ENCODE measurements at regions not wholly inside any gene's neighbourhood (a gene's known extent, or its start where the extent isn't known, plus 50 kb on each side); places are given as distances from the start of the nearest gene placed in this dataset.

DNA sequence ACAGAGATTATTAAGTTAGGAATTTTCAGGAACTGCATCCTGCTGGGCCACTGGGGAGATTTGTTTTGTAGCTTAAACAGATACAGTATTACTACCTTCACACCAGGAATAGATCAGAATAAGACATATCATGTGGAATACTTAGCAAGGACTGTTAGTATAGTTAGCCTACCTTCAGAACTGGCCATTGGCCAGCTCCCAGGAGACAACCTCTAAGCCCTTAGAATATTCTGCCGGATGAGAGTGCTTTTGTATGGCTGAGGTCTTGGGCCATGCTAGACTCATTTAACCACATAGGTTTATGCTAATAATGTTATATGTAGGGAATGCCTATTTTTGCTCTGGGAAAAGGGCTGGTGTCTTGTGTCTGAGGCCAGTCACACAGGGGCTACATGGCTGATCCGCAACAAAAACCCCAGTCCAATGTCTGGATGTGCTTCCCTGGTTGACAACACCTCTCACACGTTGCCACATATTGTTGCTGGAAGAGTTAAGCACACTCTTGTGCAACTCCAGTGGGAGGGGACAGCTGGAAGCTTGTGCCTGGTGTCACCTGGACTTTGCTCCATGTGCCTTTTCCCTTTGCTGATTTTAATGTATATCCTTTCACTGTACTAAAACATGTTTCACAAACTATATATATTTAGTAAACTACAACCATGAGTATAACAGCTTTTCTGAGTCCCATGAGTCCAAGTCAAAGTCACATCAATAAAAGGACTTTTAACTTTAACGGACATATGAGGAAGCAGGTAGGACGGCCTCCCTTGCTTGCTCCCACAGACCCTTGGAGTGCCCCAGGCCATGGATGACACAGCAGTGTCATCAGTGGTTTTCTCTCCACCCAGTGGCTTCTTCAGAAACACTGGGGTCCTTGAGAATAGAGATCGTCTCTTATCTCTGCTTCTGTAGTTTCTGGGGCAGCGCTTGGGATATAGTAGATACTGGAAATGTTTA is 118.0 kb upstream of the C3orf80 start:
- H3K36me3 Mint-ChIP-seq (ENCODE audit: low read depth), result no peaks in the 10 kb centered on the region
- H3K27me3 Mint-ChIP-seq, result peaks cover 10% of the 10 kb centered on the region
- H3K9me3 Mint-ChIP-seq, result no peaks in the 10 kb centered on the region
- H3K4me3 Mint-ChIP-seq, result no peak overlapping the region
- H3K4me1 Mint-ChIP-seq (ENCODE audit: low read depth), result no peaks in the 10 kb centered on the region
- H3K27ac Mint-ChIP-seq, result no peak overlapping the region

DNA sequence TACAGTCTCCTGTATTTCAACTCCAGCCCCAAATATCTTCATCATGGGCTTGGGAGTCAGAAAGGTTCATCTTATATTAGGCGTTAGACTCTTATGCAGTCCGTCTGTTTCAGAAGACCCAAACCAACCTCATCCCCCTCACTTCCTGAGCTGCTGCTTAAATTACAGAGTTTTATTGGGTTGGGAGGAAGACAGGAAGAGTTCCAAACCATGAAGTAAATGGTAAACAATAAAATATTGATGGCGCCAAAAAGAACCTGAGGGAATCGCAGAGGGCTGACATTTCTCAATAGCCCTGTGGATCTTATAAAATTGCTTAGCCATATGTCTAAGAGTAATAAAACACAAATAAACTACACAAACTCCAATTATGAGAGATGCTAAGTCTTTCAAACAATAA is 116.9 kb upstream of the C3orf80 start:
- H3K9me3 Mint-ChIP-seq, result no peaks in the 10 kb centered on the region
- no peak overlapping the region for H3K27ac Mint-ChIP-seq
- H3K4me3 Mint-ChIP-seq, result no peak overlapping the region
- peaks cover 19% of the 10 kb centered on the region for H3K27me3 Mint-ChIP-seq
- no peaks in the 10 kb centered on the region for H3K36me3 Mint-ChIP-seq (ENCODE audit: low read depth)
- no peaks in the 10 kb centered on the region for H3K4me1 Mint-ChIP-seq (ENCODE audit: low read depth)

DNA sequence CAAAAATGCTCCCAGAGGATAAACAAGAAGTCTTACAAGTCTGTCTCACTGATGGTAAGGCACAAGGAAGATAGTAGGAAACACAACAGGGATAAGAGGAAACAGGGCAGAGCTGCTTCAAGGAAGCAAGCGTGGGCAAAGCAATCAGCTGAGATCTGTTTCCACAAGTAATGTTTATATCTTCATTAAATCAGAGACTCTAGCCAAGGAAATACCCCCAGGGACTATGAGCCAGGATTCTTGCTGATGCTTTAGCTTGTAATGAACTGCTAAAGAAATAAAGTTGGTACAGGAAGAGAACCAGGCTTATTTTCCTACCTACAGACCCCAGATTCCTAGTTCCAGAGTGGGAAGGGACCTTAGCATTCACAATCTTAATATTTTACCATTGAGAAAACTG is 112.7 kb upstream of the C3orf80 start:
- H3K4me3 Mint-ChIP-seq, result no peak overlapping the region
- no peaks in the 10 kb centered on the region for H3K4me1 Mint-ChIP-seq (ENCODE audit: low read depth)
- H3K36me3 Mint-ChIP-seq (ENCODE audit: low read depth), result no peaks in the 10 kb centered on the region
- no peaks in the 10 kb centered on the region for H3K9me3 Mint-ChIP-seq
- H3K27ac Mint-ChIP-seq, result no peak overlapping the region
- peaks cover 30% of the 10 kb centered on the region for H3K27me3 Mint-ChIP-seq

DNA sequence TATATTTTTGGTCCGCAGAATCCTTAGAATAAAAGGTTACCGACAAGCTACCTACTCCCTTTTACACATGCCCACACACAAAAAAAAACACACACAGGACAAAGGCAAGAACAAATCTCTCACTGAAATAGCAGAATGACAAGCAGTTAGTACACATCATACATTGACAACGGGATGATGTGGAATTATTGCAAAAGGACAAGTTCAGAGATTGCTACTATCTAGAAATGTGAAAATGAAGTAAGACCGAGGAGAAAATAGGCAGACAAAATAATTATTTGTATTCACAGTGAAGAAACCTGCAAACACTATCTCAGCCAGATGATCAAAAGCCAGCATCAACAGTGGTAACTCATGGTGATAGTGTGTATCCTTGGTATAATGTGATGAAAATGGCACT is 112.2 kb upstream of the C3orf80 start:
- H3K4me3 Mint-ChIP-seq, result no peak overlapping the region
- peaks cover 35% of the 10 kb centered on the region for H3K27me3 Mint-ChIP-seq
- H3K4me1 Mint-ChIP-seq (ENCODE audit: low read depth), result no peaks in the 10 kb centered on the region
- H3K27ac Mint-ChIP-seq, result no peak overlapping the region
- H3K9me3 Mint-ChIP-seq, result no peaks in the 10 kb centered on the region
- H3K36me3 Mint-ChIP-seq (ENCODE audit: low read depth), result no peaks in the 10 kb centered on the region

DNA sequence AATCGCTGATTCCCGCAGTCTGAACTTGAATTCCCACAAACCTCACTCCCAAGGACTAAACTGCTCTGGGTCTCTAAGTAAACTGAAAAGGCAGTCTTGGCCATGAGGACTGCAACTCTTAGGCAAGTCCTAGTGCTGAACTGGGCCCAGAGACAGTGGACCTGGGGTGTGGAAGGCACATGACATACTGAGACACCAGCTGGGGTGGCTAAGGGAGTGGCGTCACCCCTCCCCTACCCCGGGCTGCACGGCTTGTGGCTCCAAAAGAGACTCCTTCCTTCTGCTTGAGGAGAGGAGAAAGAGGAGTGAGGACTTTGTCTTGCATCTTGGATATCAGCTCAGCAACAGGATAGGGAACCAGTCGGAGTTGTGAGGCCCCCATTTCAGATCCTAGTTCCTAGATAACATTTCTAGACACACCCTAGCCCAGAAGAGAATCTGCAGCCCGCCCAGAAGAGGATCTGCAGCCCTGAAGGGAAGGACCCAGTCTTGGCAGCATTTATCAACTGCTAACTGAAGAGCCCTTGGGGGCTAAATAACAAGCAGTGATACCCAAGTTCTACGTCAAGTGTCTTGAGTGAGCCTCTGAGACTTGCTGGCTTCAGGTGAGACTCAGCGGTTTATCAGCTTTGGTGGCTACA is 110.7 kb upstream of the C3orf80 start:
- Mint-ChIP-seq H3K27me3 (peaks cover 35% of the 10 kb centered on the region), H3K36me3 (ENCODE audit: low read depth) (no peaks in the 10 kb centered on the region), H3K27ac (no peak overlapping the region), H3K9me3 (no peaks in the 10 kb centered on the region), H3K4me1 (ENCODE audit: low read depth) (no peaks in the 10 kb centered on the region), H3K4me3 (no peak overlapping the region)

DNA sequence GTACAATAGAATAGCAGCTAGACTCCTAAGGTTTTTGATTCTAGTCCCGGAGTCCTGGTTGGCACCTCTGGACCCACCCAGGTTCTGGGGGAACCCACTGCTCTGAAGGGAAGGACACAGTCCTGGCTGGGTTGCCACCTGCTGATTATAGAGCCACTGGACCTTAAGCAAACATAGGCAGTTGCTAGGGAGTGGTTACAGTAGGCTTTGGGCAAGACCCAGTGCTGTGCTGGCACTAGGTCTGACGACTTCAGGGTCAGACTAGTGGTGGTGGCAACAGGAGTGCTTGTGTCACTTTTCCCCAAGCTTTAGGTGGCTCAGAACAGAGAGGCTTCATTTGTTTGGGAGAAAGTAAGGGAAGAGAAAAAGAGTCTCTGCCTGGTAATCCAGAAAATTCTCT is 109.8 kb upstream of the C3orf80 start:
- H3K4me1 Mint-ChIP-seq (ENCODE audit: low read depth), result no peaks in the 10 kb centered on the region
- no peak overlapping the region for H3K27ac Mint-ChIP-seq

DNA sequence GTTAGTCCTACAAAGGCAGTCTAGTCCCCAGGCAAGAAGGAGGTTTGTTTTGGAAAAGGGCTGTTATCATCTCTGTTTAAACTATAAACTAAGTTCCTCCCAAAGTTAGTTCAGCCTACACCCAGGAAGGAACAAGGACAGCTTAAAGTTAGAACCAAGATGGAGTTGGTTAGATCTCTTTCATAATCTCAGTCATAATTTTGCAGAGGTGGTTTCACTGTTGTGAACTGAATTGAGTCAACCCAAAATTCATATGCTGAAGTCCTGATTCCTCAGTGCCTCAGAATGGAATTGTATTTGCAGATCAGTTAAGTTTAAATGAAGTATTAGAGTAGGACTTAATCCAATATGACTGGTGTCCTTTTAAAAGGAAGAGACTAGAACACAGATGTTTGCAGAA is 101.0 kb upstream of the C3orf80 start:
- Mint-ChIP-seq H3K4me3 (no peak overlapping the region), H3K27ac (no peak overlapping the region), H3K9me3 (no peaks in the 10 kb centered on the region), H3K4me1 (ENCODE audit: low read depth) (no peaks in the 10 kb centered on the region), H3K27me3 (peaks cover 12% of the 10 kb centered on the region), H3K36me3 (ENCODE audit: low read depth) (no peaks in the 10 kb centered on the region)

More for the DNA sequence above, 109.8 kb upstream of the C3orf80 start:
- H3K36me3 Mint-ChIP-seq (ENCODE audit: low read depth), result no peaks in the 10 kb centered on the region
- H3K27me3 Mint-ChIP-seq, result peaks cover 35% of the 10 kb centered on the region
- no peaks in the 10 kb centered on the region for H3K9me3 Mint-ChIP-seq
- H3K4me3 Mint-ChIP-seq, result no peak overlapping the region

DNA sequence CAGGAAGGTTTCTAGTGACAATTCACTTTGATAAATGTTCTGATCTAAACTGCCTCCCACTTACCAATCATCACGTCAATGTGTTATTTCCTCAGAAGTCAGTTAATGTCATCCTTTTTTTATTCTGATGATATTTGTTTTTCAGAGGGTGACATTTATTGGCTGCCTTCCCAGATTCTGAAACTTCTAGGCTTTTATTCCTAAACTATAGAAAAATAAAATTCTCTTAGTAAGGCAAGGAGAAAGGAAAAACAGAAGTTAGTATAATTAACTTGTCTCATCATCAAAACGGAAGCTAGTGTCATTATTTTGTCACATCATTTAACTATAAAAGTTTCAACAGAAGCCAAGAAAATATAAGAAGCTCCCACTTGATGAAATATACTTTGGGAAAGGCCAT is 100.0 kb upstream of the C3orf80 start:
- Mint-ChIP-seq H3K36me3 (ENCODE audit: low read depth) (no peaks in the 10 kb centered on the region), H3K9me3 (no peaks in the 10 kb centered on the region), H3K4me1 (ENCODE audit: low read depth) (no peaks in the 10 kb centered on the region), H3K27me3 (peaks cover 12% of the 10 kb centered on the region), H3K4me3 (no peak overlapping the region), H3K27ac (no peak overlapping the region)

DNA sequence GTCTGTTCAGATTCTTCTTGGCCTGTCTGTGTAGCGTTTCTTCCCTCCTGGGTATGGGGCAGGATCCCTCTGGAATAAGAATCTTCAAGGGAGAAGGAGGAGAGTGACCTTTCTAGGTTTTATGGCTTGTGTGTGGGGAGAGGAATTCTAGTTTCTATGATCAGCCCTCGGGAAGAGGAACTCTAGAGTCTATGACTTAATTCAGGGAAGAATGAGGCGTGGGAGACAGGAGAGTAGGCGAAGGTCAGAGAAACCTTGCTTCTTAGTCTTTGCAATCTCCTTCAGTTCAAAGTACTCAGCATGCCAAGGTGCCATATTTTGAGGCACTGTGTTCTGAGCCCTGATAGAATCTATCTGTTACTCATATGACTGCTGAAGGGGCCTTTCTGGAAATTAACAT is 99.2 kb upstream of the C3orf80 start:
- Mint-ChIP-seq H3K36me3 (ENCODE audit: low read depth) (no peaks in the 10 kb centered on the region), H3K9me3 (no peaks in the 10 kb centered on the region), H3K4me3 (no peak overlapping the region), H3K27ac (no peak overlapping the region), H3K4me1 (ENCODE audit: low read depth) (no peaks in the 10 kb centered on the region), H3K27me3 (peaks cover 12% of the 10 kb centered on the region)

DNA sequence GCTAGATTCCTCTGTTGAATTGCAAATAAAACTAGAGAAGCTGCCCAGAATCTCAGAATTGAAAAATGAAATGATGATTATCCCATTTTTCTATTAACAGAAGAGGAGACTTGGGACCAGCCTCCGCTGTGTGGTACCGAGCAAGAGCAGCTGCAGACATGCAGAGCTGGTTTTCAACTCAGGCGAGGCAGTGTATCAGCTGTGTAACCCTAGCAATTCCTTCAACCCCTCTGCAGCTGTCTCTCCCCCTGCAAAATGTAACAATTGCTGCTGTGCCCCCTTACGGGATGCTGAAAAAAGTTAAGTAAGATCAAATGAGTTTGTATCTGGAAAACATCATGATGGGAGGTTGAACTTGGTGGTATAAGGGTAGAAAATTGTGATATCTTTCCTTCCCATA is 98.5 kb upstream of the C3orf80 start:
- H3K27ac Mint-ChIP-seq, result no peak overlapping the region
- H3K27me3 Mint-ChIP-seq, result peaks cover 12% of the 10 kb centered on the region
- no peaks in the 10 kb centered on the region for H3K36me3 Mint-ChIP-seq (ENCODE audit: low read depth)
- no peaks in the 10 kb centered on the region for H3K9me3 Mint-ChIP-seq
- no peaks in the 10 kb centered on the region for H3K4me1 Mint-ChIP-seq (ENCODE audit: low read depth)
- H3K4me3 Mint-ChIP-seq, result no peak overlapping the region

DNA sequence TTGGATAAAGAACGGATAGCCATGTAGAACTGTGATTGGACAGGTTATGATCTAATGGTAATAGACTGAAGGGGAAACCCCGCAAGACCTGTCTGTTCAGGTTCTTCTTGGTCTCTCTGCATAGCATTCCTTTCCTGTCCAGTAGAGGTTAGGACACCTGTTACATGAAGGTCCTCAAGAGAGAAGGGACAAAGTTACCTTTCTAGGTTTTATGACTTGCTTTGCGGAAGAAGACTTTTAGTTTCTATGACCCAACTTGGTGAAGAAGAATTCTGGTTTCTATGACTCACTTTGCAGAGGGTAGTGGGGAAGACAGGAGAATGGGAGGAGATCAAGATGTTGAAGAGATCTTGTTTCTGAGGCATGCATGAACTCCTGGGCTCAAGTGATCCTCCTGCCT is 97.9 kb upstream of the C3orf80 start:
- Mint-ChIP-seq H3K36me3 (ENCODE audit: low read depth) (no peaks in the 10 kb centered on the region), H3K27me3 (peaks cover 12% of the 10 kb centered on the region), H3K27ac (no peak overlapping the region), H3K4me3 (no peak overlapping the region), H3K9me3 (no peaks in the 10 kb centered on the region), H3K4me1 (ENCODE audit: low read depth) (no peaks in the 10 kb centered on the region)

DNA sequence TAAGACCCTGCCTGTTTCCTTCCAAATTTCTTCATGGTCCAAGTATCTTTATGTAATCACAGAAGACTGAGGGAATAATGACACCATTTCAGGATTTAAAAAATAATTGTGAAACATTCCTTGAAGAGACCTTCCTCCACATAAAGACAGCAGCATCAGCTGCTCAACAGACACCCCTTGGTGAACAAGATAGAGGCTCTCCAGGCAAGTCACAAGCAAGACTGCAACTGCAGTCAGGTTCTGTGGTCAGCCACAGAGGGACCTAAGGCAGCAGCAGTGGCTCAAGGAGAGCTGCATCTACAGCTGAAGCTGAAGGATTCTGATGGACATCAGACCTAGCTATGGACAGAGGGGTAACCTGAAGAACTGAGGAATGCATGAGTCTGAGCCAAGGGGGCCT is 97.2 kb upstream of the C3orf80 start:
- H3K4me1 Mint-ChIP-seq (ENCODE audit: low read depth), result no peaks in the 10 kb centered on the region
- no peaks in the 10 kb centered on the region for H3K36me3 Mint-ChIP-seq (ENCODE audit: low read depth)
- H3K9me3 Mint-ChIP-seq, result no peaks in the 10 kb centered on the region
- H3K27me3 Mint-ChIP-seq, result peaks cover 12% of the 10 kb centered on the region
- no peak overlapping the region for H3K27ac Mint-ChIP-seq
- no peak overlapping the region for H3K4me3 Mint-ChIP-seq

DNA sequence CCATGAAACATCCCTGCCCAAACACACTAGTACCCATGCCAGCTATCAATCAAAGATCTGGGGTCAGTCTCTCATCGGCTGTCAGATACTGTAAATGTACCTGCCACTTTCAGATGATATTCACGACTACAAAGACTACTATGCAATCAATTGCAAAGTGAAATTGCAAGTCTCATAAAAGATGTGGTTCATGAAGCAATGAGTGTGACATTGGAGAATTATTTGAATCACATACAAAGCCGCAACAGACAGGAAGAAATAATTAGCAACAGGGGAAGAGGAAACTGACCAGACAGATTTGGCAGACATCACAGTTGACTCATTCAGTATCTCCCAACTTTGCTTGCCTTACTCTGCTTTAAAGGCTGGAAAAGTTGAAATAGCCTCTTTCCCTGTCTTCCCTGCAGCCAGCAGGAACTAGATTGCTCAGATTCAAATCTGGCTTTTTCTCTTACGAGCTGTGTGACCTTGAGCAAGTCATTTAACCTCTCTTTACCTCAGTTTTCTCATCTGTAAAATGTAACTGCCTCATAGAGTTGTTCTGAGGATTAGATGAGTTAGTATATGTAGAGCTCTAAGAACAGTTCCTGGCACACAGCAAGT is 95.7 kb upstream of the C3orf80 start:
- Mint-ChIP-seq H3K4me3 (no peak overlapping the region), H3K36me3 (ENCODE audit: low read depth) (no peaks in the 10 kb centered on the region), H3K27me3 (peaks cover 12% of the 10 kb centered on the region), H3K27ac (no peak overlapping the region), H3K9me3 (no peaks in the 10 kb centered on the region), H3K4me1 (ENCODE audit: low read depth) (no peaks in the 10 kb centered on the region)

DNA sequence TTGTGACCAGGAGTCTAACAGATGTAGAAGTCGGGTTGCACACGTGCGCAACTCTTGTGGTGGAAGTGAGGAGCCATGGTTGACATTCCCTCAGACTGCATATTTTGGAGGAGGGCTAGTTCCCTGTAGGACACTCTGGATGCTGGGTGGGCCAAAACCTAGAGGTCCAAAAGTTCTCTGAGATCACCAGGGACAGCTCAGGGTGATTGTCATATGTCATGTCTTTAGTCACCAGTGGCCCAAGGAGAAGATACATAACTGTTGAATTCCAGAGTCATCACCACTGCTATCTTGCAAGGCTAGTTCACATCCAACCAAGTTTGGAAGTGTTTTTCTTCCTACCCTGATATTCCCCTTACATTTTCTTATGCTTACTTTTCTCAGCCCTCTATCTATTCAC is 95.2 kb upstream of the C3orf80 start:
- no peak overlapping the region for H3K27ac Mint-ChIP-seq
- H3K4me1 Mint-ChIP-seq (ENCODE audit: low read depth), result no peaks in the 10 kb centered on the region
- peaks cover 12% of the 10 kb centered on the region for H3K27me3 Mint-ChIP-seq
- no peaks in the 10 kb centered on the region for H3K9me3 Mint-ChIP-seq
- H3K4me3 Mint-ChIP-seq, result no peak overlapping the region
- H3K36me3 Mint-ChIP-seq (ENCODE audit: low read depth), result no peaks in the 10 kb centered on the region

DNA sequence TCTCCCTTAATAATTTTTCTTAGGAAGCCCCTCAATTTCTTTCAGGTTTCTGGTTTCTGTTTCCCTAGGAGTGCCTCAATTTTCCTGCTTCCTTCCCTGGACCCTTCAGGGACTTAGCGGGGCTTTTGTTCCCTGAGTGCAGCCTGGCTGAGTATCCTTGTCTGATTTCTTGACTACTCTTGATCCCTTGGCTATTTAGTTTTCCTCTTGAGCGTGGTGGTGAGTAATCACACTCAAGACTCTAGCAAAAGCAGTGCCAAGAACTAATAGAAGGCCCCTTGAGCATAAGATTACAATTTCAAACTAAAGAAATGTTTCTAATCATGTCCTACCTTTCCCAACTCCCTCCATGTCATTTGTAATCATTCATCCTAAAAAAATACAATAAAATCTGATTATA is 94.3 kb upstream of the C3orf80 start:
- no peak overlapping the region for H3K27ac Mint-ChIP-seq
- no peaks in the 10 kb centered on the region for H3K9me3 Mint-ChIP-seq
- H3K27me3 Mint-ChIP-seq, result peaks cover 9% of the 10 kb centered on the region
- no peaks in the 10 kb centered on the region for H3K4me1 Mint-ChIP-seq (ENCODE audit: low read depth)
- no peak overlapping the region for H3K4me3 Mint-ChIP-seq
- H3K36me3 Mint-ChIP-seq (ENCODE audit: low read depth), result no peaks in the 10 kb centered on the region
